HepG2 (cell line): ENCODE measurements at regions not wholly inside any gene's neighbourhood (a gene's known extent, or its start where the extent isn't known, plus 50 kb on each side); places are given as distances from the start of the nearest gene placed in this dataset.

ENCODE experiments used
- CREB1 ChIP-seq, 2 experiments: fragments of 450-650 bp in 1 of 2; IDR thresholded peaks; 2 replicates each; pipeline ENCODE4 v1.6.1; 2016 to 2017; ENCODE audit warnings: control low read depth in 1 of 2, mild to moderate bottlenecking in 1 of 2, missing compliant biosample characterization in 1 of 2, missing genetic modification characterization in 1 of 2
- GATAD1 ChIP-seq: IDR thresholded peaks from 2 replicates; pipeline ENCODE4 v1.6.1; 2016; ENCODE audit warnings: missing genetic modification reagents, missing compliant biosample characterization
- MTA3 ChIP-seq: sonication (generic); formaldehyde crosslinking; IDR thresholded peaks from 2 replicates; pipeline ENCODE4 v1.4.0; 2020; ENCODE audit warnings: missing genetic modification reagents
- NFE2L1 ChIP-seq: sonication (generic); formaldehyde crosslinking; IDR thresholded peaks from 2 replicates; pipeline ENCODE4 v1.4.0; 2020; ENCODE audit warnings: missing genetic modification reagents, mild to moderate bottlenecking, borderline replicate concordance
- POLR2A ChIP-seq, 2 experiments: IDR thresholded peaks; 2 replicates each; pipeline ENCODE4 v1.6.1; 2011; ENCODE audit warnings: low read depth in 2 of 2, low read length in 2 of 2, mild to moderate bottlenecking in 1 of 2, moderate library complexity in 1 of 2; ENCODE audit not compliant: insufficient read depth in 1 of 2
- POLR2AphosphoS5 ChIP-seq: IDR thresholded peaks from 2 replicates; pipeline ENCODE4 v1.6.1; 2012; ENCODE audit warnings: low read depth, low read length
- PPARG ChIP-seq: conservative IDR thresholded peaks from 2 replicates; pipeline ENCODE4 v1.6.1; 2016; ENCODE audit warnings: missing biosample characterization, missing genetic modification reagents
- RFX1 ChIP-seq: fragments of 450-650 bp; IDR thresholded peaks from 2 replicates; pipeline ENCODE4 v1.6.1; 2017
- RNF2 ChIP-seq: fragments of 450-650 bp; conservative IDR thresholded peaks from 2 replicates; pipeline ENCODE4 v1.6.1; 2016; ENCODE audit warnings: low read depth
- ZBTB40 ChIP-seq, 2 experiments: fragments of 450-650 bp in 1 of 2; sonication (generic) in 1 of 2; formaldehyde crosslinking in 1 of 2; IDR thresholded peaks; 2 replicates each; pipeline versions ENCODE4 v1.6.1 to v1.8.0; 2016 to 2022; ENCODE audit warnings: antibody characterized with exemption in 1 of 2, mild to moderate bottlenecking in 1 of 2, missing genetic modification reagents in 1 of 2
- ZFP37 ChIP-seq: sonication (generic); formaldehyde crosslinking; IDR thresholded peaks from 2 replicates; pipeline ENCODE4 v1.4.0; 2020; ENCODE audit warnings: missing genetic modification reagents, borderline replicate concordance
- ZNF160 ChIP-seq: sonication (generic); formaldehyde crosslinking; IDR thresholded peaks from 2 replicates; pipeline ENCODE4 v1.8.0; 2022; ENCODE audit warnings: mild to moderate bottlenecking, inconsistent platforms, missing genetic modification reagents
- ZNF292 ChIP-seq: sonication (generic); formaldehyde crosslinking; IDR thresholded peaks from 2 replicates; pipeline ENCODE4 v1.8.1; 2022; ENCODE audit warnings: mild to moderate bottlenecking, low read depth, missing genetic modification reagents, borderline replicate concordance
- ZNF704 ChIP-seq: sonication (generic); formaldehyde crosslinking; IDR thresholded peaks from 2 replicates; pipeline ENCODE4 v1.8.1; 2023; ENCODE audit warnings: mild to moderate bottlenecking, inconsistent platforms, moderate library complexity, missing genetic modification reagents, borderline replicate concordance

GRCh38 chr3:110810356-110810755 lies 261.3 kb upstream of the NECTIN3 start:
- TF ChIP-seq POLR2AphosphoS5 (no peak), POLR2A (IDR thresholded peaks at IDR 0.05; ENCODE audit: insufficient read depth in 1 of 2, low read depth in 2 of 2, low read length in 2 of 2) (no peak), ZNF704 (no peak), PPARG (CRISPR knock-in tag) (no peak), ZBTB40 (IDR thresholded peaks at IDR 0.05) (no peak), ZBTB40 (CRISPR knock-in tag; IDR thresholded peaks at IDR 0.05) (no peak), ZNF160 (CRISPR knock-in tag) (no peak), ZNF292 (CRISPR knock-in tag) (no peak), MTA3 (CRISPR knock-in tag) (no peak), RNF2 (no peak), GATAD1 (no peak), CREB1 (IDR thresholded peaks at IDR 0.05) (no peak), CREB1 (CRISPR knock-in tag; IDR thresholded peaks at IDR 0.05) (no peak), NFE2L1 (CRISPR knock-in tag) (no peak), ZFP37 (CRISPR knock-in tag) (no peak), RFX1 (no peak)
